C4-2B (cell line): ENCODE measurements at regions not wholly inside any gene's neighbourhood (a gene's known extent, or its start where the extent isn't known, plus 50 kb on each side); places are given as distances from the start of the nearest gene placed in this dataset.

Experiments
- CTCF ChIP-seq: fragments of 450-650 bp; conservative IDR thresholded peaks from 2 replicates; pipeline ENCODE4 v1.5.1; 2017; ENCODE audit warnings: mild to moderate bottlenecking
- ZFX ChIP-seq: fragments of 450-650 bp; IDR thresholded peaks from 2 replicates; pipeline ENCODE4 v1.6.1; 2017

- TF ChIP-seq CTCF (no peak), ZFX (no peak)
Observed at GRCh38 chr12:113676547-113676946, 204.9 kb upstream of the LHX5 start.
